ENCODE measurements at regions not wholly inside any gene's neighbourhood (a gene's known extent, or its start where the extent isn't known, plus 50 kb on each side); places are given as distances from the start of the nearest gene placed in this dataset.

DNA sequence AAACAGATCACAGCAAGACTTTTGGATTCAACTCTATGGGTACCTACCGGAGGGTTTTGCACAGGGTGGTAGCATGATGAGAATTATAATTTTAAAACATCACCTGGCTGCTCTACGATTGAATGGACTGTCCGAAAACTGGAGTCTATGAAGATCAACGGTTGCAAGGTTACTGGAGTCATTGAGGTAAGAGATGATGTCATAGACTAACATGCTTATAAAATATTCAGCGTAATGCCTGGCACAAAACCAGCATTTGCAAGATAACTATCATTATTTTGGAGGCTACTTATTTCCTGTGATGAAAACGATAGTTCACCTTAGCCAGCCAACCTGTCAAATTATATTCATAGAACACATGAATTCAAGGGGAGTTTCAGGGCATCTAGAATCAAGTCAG is 580.6 kb upstream of the TBX3 start (continued):
- TF ChIP-seq RAD21 (IDR thresholded peaks at IDR 0.05 in 1 of 2, conservative IDR thresholded peaks at IDR 0.05 in 1 of 2; ENCODE audit: low read depth in 2 of 2, low read length in 2 of 2), result no peak

Data from H1 (cell line).